ENCODE measurements at regions not wholly inside any gene's neighbourhood (a gene's known extent, or its start where the extent isn't known, plus 50 kb on each side); places are given as distances from the start of the nearest gene placed in this dataset.

- Histone ChIP-seq H3K4me1 (ENCODE audit: control insufficient read depth in 2 of 2, insufficient read depth in 1 of 2, low read depth in 1 of 2, low read length in 2 of 2) (no peaks in the 10 kb centered on the region), H3K14ac (ENCODE audit: low read length) (no peak overlapping the region), H3K27ac (replicated peaks; ENCODE audit: low read length) (no peak overlapping the region), H3K36me3 (replicated peaks in 1 of 2; ENCODE audit: control insufficient read depth in 2 of 2, insufficient read depth in 2 of 2, low read length in 2 of 2) (no peaks in the 10 kb centered on the region), H2BK5ac (ENCODE audit: low read length) (no peak overlapping the region), H4K8ac (ENCODE audit: low read depth, low read length) (no peak overlapping the region), H2BK12ac (ENCODE audit: low read length) (no peak overlapping the region), H3K79me1 (ENCODE audit: low read depth, low read length) (no peaks in the 10 kb centered on the region), H3K18ac (ENCODE audit: low read length) (no peak overlapping the region), H3K27me3 (ENCODE audit: control insufficient read depth in 3 of 3, insufficient read depth in 3 of 3, low read depth in 1 of 3, low read length in 3 of 3) (no peaks in the 10 kb centered on the region), H4K91ac (ENCODE audit: low read depth, low read length, poor library complexity) (no peak overlapping the region), H2AFZ (ENCODE audit: low read length) (no peak overlapping the region), H2BK15ac (ENCODE audit: low read length) (no peak overlapping the region), H2BK120ac (ENCODE audit: low read depth, low read length) (no peak overlapping the region), H2AK5ac (ENCODE audit: low read depth, low read length) (no peak overlapping the region), H3K23ac (ENCODE audit: low read depth, low read length, poor library complexity) (no peak overlapping the region), H3K9ac (ENCODE audit: low read depth, low read length, poor library complexity) (no peak overlapping the region), H3K4me2 (ENCODE audit: insufficient read depth, low read length, poor library complexity, severe bottlenecking) (no peak overlapping the region), H3K4me3 (ENCODE audit: low read length in 2 of 2) (no peak overlapping the region), H3K4ac (ENCODE audit: low read length) (no peak overlapping the region), H3K9me3 (replicated peaks in 1 of 2; ENCODE audit: control insufficient read depth in 2 of 2, insufficient read depth in 1 of 2, low read depth in 1 of 2, low read length in 2 of 2) (no peaks in the 10 kb centered on the region)
- no CpG with 5 or more reads among the region's 2 CpGs for WGBS, 2 donors (ENCODE audit: extremely low coverage in 2 of 2, insufficient read length in 2 of 2, insufficient replicate concordance in 1 of 2)
- no peak for DNase-seq (ENCODE audit: low spot score)
Measured at GRCh38 chr6:130306377-130306776, 59.4 kb upstream of the TMEM200A start.

- Histone ChIP-seq H2BK12ac (ENCODE audit: low read length) (no peak overlapping the region), H3K27ac (replicated peaks; ENCODE audit: low read length) (no peak overlapping the region), H3K9ac (ENCODE audit: low read depth, low read length, poor library complexity) (no peak overlapping the region), H2BK15ac (ENCODE audit: low read length) (no peak overlapping the region), H3K9me3 (replicated peaks in 1 of 2; ENCODE audit: control insufficient read depth in 2 of 2, insufficient read depth in 1 of 2, low read depth in 1 of 2, low read length in 2 of 2) (no peaks in the 10 kb centered on the region), H3K18ac (ENCODE audit: low read length) (no peak overlapping the region), H4K91ac (ENCODE audit: low read depth, low read length, poor library complexity) (no peak overlapping the region), H3K4ac (ENCODE audit: low read length) (no peak overlapping the region), H2AFZ (ENCODE audit: low read length) (no peak overlapping the region), H3K4me1 (ENCODE audit: control insufficient read depth in 2 of 2, insufficient read depth in 1 of 2, low read depth in 1 of 2, low read length in 2 of 2) (no peaks in the 10 kb centered on the region), H3K14ac (ENCODE audit: low read length) (no peak overlapping the region), H2BK120ac (ENCODE audit: low read depth, low read length) (no peak overlapping the region), H4K8ac (ENCODE audit: low read depth, low read length) (no peak overlapping the region), H3K27me3 (ENCODE audit: control insufficient read depth in 3 of 3, insufficient read depth in 3 of 3, low read depth in 1 of 3, low read length in 3 of 3) (no peaks in the 10 kb centered on the region), H3K36me3 (replicated peaks in 1 of 2; ENCODE audit: control insufficient read depth in 2 of 2, insufficient read depth in 2 of 2, low read length in 2 of 2) (no peaks in the 10 kb centered on the region), H3K79me1 (ENCODE audit: low read depth, low read length) (no peaks in the 10 kb centered on the region), H3K4me2 (ENCODE audit: insufficient read depth, low read length, poor library complexity, severe bottlenecking) (no peak overlapping the region), H3K4me3 (ENCODE audit: low read length in 2 of 2) (no peak overlapping the region), H3K23ac (ENCODE audit: low read depth, low read length, poor library complexity) (no peak overlapping the region), H2AK5ac (ENCODE audit: low read depth, low read length) (no peak overlapping the region), H2BK5ac (ENCODE audit: low read length) (no peak overlapping the region)
- DNase-seq (ENCODE audit: low spot score) = no peak
Measured at GRCh38 chr6:130303431-130303830, 62.4 kb upstream of the TMEM200A start.

- no peak overlapping the region for H2BK120ac ChIP-seq (ENCODE audit: low read depth, low read length)
- no peak overlapping the region for H2AFZ ChIP-seq (ENCODE audit: low read length)
- no peak overlapping the region for H2BK5ac ChIP-seq (ENCODE audit: low read length)
- H3K23ac ChIP-seq (ENCODE audit: low read depth, low read length, poor library complexity) = no peak overlapping the region
- H4K8ac ChIP-seq (ENCODE audit: low read depth, low read length) = no peak overlapping the region
- H2BK12ac ChIP-seq (ENCODE audit: low read length) = no peak overlapping the region
- no peak overlapping the region for H3K4ac ChIP-seq (ENCODE audit: low read length)
- no peaks in the 10 kb centered on the region for H3K4me1 ChIP-seq (ENCODE audit: control insufficient read depth in 2 of 2, insufficient read depth in 1 of 2, low read depth in 1 of 2, low read length in 2 of 2)
- H3K4me2 ChIP-seq (ENCODE audit: insufficient read depth, low read length, poor library complexity, severe bottlenecking) = no peak overlapping the region
- H3K4me3 ChIP-seq (ENCODE audit: low read length in 2 of 2) = no peak overlapping the region
- no peak overlapping the region for H3K14ac ChIP-seq (ENCODE audit: low read length)
- H2BK15ac ChIP-seq (ENCODE audit: low read length) = no peak overlapping the region
- no peak overlapping the region for H3K27ac ChIP-seq (replicated peaks; ENCODE audit: low read length)
- no peak overlapping the region for H3K18ac ChIP-seq (ENCODE audit: low read length)
- H3K9me3 ChIP-seq (replicated peaks in 1 of 2; ENCODE audit: control insufficient read depth in 2 of 2, insufficient read depth in 1 of 2, low read depth in 1 of 2, low read length in 2 of 2) = peaks cover 0 to 2% of the 10 kb centered on the region in 2 donors
- H3K27me3 ChIP-seq (ENCODE audit: control insufficient read depth in 3 of 3, insufficient read depth in 3 of 3, low read depth in 1 of 3, low read length in 3 of 3) = no peaks in the 10 kb centered on the region
- no peak overlapping the region for H2AK5ac ChIP-seq (ENCODE audit: low read depth, low read length)
- H3K9ac ChIP-seq (ENCODE audit: low read depth, low read length, poor library complexity) = no peak overlapping the region
- no peak for DNase-seq (ENCODE audit: low spot score)
- no CpG with 5 or more reads among the region's 6 CpGs for WGBS, 2 donors (ENCODE audit: extremely low coverage in 2 of 2, insufficient read length in 2 of 2, insufficient replicate concordance in 1 of 2)
- H3K36me3 ChIP-seq (replicated peaks in 1 of 2; ENCODE audit: control insufficient read depth in 2 of 2, insufficient read depth in 2 of 2, low read length in 2 of 2) = no peaks in the 10 kb centered on the region
- no peak overlapping the region for H4K91ac ChIP-seq (ENCODE audit: low read depth, low read length, poor library complexity)
- H3K79me1 ChIP-seq (ENCODE audit: low read depth, low read length) = no peaks in the 10 kb centered on the region
Measured at GRCh38 chr6:130298258-130298657, 67.6 kb upstream of the TMEM200A start.

GRCh38 chr6:130296854-130297253, 69.0 kb upstream of the TMEM200A start:
- Histone ChIP-seq H2AK5ac (ENCODE audit: low read depth, low read length) (no peak overlapping the region), H2BK120ac (ENCODE audit: low read depth, low read length) (no peak overlapping the region), H3K27me3 (ENCODE audit: control insufficient read depth in 3 of 3, insufficient read depth in 3 of 3, low read depth in 1 of 3, low read length in 3 of 3) (no peaks in the 10 kb centered on the region), H3K18ac (ENCODE audit: low read length) (no peak overlapping the region), H2AFZ (ENCODE audit: low read length) (no peak overlapping the region), H3K9ac (ENCODE audit: low read depth, low read length, poor library complexity) (no peak overlapping the region), H3K9me3 (replicated peaks in 1 of 2; ENCODE audit: control insufficient read depth in 2 of 2, insufficient read depth in 1 of 2, low read depth in 1 of 2, low read length in 2 of 2) (peaks cover 0 to 2% of the 10 kb centered on the region in 2 donors), H4K8ac (ENCODE audit: low read depth, low read length) (no peak overlapping the region), H3K4me2 (ENCODE audit: insufficient read depth, low read length, poor library complexity, severe bottlenecking) (no peak overlapping the region), H3K27ac (replicated peaks; ENCODE audit: low read length) (no peak overlapping the region), H2BK5ac (ENCODE audit: low read length) (no peak overlapping the region), H4K91ac (ENCODE audit: low read depth, low read length, poor library complexity) (no peak overlapping the region), H3K4ac (ENCODE audit: low read length) (no peak overlapping the region), H2BK12ac (ENCODE audit: low read length) (no peak overlapping the region), H3K23ac (ENCODE audit: low read depth, low read length, poor library complexity) (no peak overlapping the region), H3K36me3 (replicated peaks in 1 of 2; ENCODE audit: control insufficient read depth in 2 of 2, insufficient read depth in 2 of 2, low read length in 2 of 2) (no peaks in the 10 kb centered on the region), H3K4me3 (ENCODE audit: low read length in 2 of 2) (no peak overlapping the region), H3K4me1 (ENCODE audit: control insufficient read depth in 2 of 2, insufficient read depth in 1 of 2, low read depth in 1 of 2, low read length in 2 of 2) (no peaks in the 10 kb centered on the region), H3K79me1 (ENCODE audit: low read depth, low read length) (no peaks in the 10 kb centered on the region), H3K14ac (ENCODE audit: low read length) (no peak overlapping the region), H2BK15ac (ENCODE audit: low read length) (no peak overlapping the region)
- no CpG with 5 or more reads among the region's 1 CpG for WGBS, 2 donors (ENCODE audit: extremely low coverage in 2 of 2, insufficient read length in 2 of 2, insufficient replicate concordance in 1 of 2)
- no peak for DNase-seq (ENCODE audit: low spot score)
